OCI-LY1 (cell line): ENCODE measurements at regions not wholly inside any gene's neighbourhood (a gene's known extent, or its start where the extent isn't known, plus 50 kb on each side); places are given as distances from the start of the nearest gene placed in this dataset.

Experiments used
- H2AFZ ChIP-seq: fragments of 200-600 bp; sonication (generic), shearing (Covaris generic); 2 replicates; pipeline ENCODE4 v1.6.0; 2014; ENCODE audit warnings: antibody characterized with exemption, mild to moderate bottlenecking, low read length
- H3F3A ChIP-seq: fragments of 200-600 bp; sonication (generic), shearing (Covaris generic); 2 replicates; pipeline ENCODE4 v1.6.0; 2014; ENCODE audit warnings: mild to moderate bottlenecking, antibody characterized with exemption, low read length, moderate library complexity; ENCODE audit not compliant: insufficient read depth
- H3K27ac ChIP-seq: fragments of 200-600 bp; sonication (generic); 2 replicates; pipeline ENCODE4 v1.5.1; 2014; ENCODE audit warnings: low read length, mixed run types, mild to moderate bottlenecking, low read depth; ENCODE audit not compliant: poor library complexity, severe bottlenecking
- H3K27me3 ChIP-seq: fragments of 200-600 bp; sonication (generic); 2 replicates; pipeline ENCODE4 v1.6.0; 2014; ENCODE audit warnings: antibody characterized with exemption, mild to moderate bottlenecking, low read length, moderate library complexity; ENCODE audit not compliant: insufficient read depth
- H3K36me3 ChIP-seq: fragments of 200-600 bp; sonication (generic); 2 replicates; pipeline ENCODE4 v1.6.1; 2014; ENCODE audit warnings: mild to moderate bottlenecking, antibody characterized with exemption, low read length, moderate library complexity, mixed read lengths; ENCODE audit not compliant: insufficient read depth
- H3K4me1 ChIP-seq: fragments of 200-600 bp; sonication (generic); 2 replicates; pipeline ENCODE4 v1.5.1; 2014; ENCODE audit warnings: mild to moderate bottlenecking, low read length, moderate library complexity; ENCODE audit not compliant: insufficient read depth, severe bottlenecking
- H3K4me2 ChIP-seq: fragments of 200-600 bp; sonication (generic), shearing (Covaris generic); 2 replicates; pipeline ENCODE4 v1.6.1; 2014; ENCODE audit warnings: low read length
- H3K4me3 ChIP-seq: fragments of 200-600 bp; sonication (generic); 2 replicates; pipeline ENCODE4 v1.5.1; 2014; ENCODE audit warnings: low read length, low read depth, mild to moderate bottlenecking, mixed read lengths; ENCODE audit not compliant: poor library complexity, severe bottlenecking
- H3K79me2 ChIP-seq: fragments of 200-600 bp; shearing (Covaris generic); 2 replicates; pipeline ENCODE4 v1.6.1; 2016; ENCODE audit warnings: mixed run types, low read length, mixed read lengths; ENCODE audit not compliant: insufficient read depth
- H3K9ac ChIP-seq: fragments of 200-600 bp; sonication (generic), shearing (Covaris generic); 2 replicates; pipeline ENCODE4 v1.6.1; 2014; ENCODE audit warnings: mild to moderate bottlenecking, low read length, mixed read lengths
- H3K9me2 ChIP-seq: fragments of 200-600 bp; sonication (generic), shearing (Covaris generic); 2 replicates; pipeline ENCODE4 v1.6.1; 2014; ENCODE audit warnings: low read depth, mild to moderate bottlenecking, low read length, mixed read lengths
- H3K9me3 ChIP-seq: fragments of 200-600 bp; shearing (Covaris generic); 2 replicates; pipeline ENCODE4 v1.6.1; 2014; ENCODE audit warnings: low read length, mixed read lengths
- H4K20me1 ChIP-seq: fragments of 200-600 bp; sonication (generic), shearing (Covaris generic); 2 replicates; pipeline ENCODE4 v1.6.0; 2016; ENCODE audit warnings: mild to moderate bottlenecking, low read length; ENCODE audit not compliant: insufficient read depth
- CTCF ChIP-seq: fragments of 200-600 bp; sonication (generic), shearing (Covaris generic); IDR thresholded peaks from 2 replicates; pipeline ENCODE4 v1.5.1; 2017; ENCODE audit warnings: mild to moderate bottlenecking, antibody characterized with exemption, low read length, moderate library complexity, mixed read lengths
- EZH2 ChIP-seq: fragments of 200-600 bp; sonication (generic), shearing (Covaris generic); IDR thresholded peaks from 2 replicates; pipeline ENCODE4 v1.8.0; 2017; ENCODE audit warnings: borderline replicate concordance, mixed run types, mild to moderate bottlenecking, antibody characterized with exemption, low read length, moderate library complexity, mixed read lengths

GRCh38 chr13:34474187-34474868, 467.7 kb upstream of the NBEA start:
- Histone ChIP-seq H3K4me2 (no peak overlapping the region), H3K4me3 (no peak overlapping the region), H3K27me3 (no peaks in the 10 kb centered on the region), H3K79me2 (no peaks in the 10 kb centered on the region), H3K4me1 (no peaks in the 10 kb centered on the region), H3K9ac (no peak overlapping the region), H3K27ac (no peak overlapping the region), H4K20me1 (no peaks in the 10 kb centered on the region), H3K9me2 (no peaks in the 10 kb centered on the region), H2AFZ (no peak overlapping the region), H3F3A (no peaks in the 10 kb centered on the region), H3K9me3 (no peaks in the 10 kb centered on the region), H3K36me3 (no peaks in the 10 kb centered on the region)
- no peak for TF ChIP-seq CTCF
- no peak for TF ChIP-seq EZH2

DNA sequence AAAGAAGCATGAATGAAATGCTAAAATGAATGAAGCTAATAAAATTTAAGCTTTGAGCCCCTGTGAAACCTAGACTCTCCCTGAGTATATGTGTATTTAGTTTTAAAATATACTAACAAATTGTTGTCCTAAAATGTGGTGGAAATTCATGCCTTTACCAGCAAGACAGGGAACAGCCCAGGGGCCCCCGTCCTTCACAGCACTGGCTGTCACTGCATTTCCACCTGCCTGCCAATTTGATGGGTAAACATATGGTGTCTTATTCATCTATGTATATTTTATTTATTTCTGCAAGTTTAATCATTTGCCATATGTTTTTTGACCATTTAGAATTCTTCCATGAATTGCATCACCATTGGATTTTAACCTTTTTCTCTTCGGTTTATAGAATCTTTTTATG, 463.7 kb upstream of the NBEA start:
- Histone ChIP-seq H3K9me3 (no peaks in the 10 kb centered on the region), H3K36me3 (no peaks in the 10 kb centered on the region), H3K27ac (no peak overlapping the region), H3K4me1 (no peaks in the 10 kb centered on the region), H3K4me2 (no peak overlapping the region), H3K79me2 (no peaks in the 10 kb centered on the region), H3K27me3 (no peaks in the 10 kb centered on the region), H3F3A (no peaks in the 10 kb centered on the region), H3K4me3 (no peak overlapping the region), H3K9me2 (no peaks in the 10 kb centered on the region), H2AFZ (no peak overlapping the region), H3K9ac (no peak overlapping the region), H4K20me1 (no peaks in the 10 kb centered on the region)
- TF ChIP-seq CTCF (no peak), EZH2 (no peak)

- H3K27me3 ChIP-seq = no peaks in the 10 kb centered on the region
- no peak overlapping the region for H3K27ac ChIP-seq
- TF ChIP-seq EZH2 = no peak
- TF ChIP-seq CTCF = no peak
- H3K9me2 ChIP-seq = no peaks in the 10 kb centered on the region
- H3K4me3 ChIP-seq = no peak overlapping the region
- no peaks in the 10 kb centered on the region for H3K79me2 ChIP-seq
- no peaks in the 10 kb centered on the region for H4K20me1 ChIP-seq
- H3K4me1 ChIP-seq = no peaks in the 10 kb centered on the region
- H2AFZ ChIP-seq = no peak overlapping the region
- no peaks in the 10 kb centered on the region for H3K9me3 ChIP-seq
- no peaks in the 10 kb centered on the region for H3F3A ChIP-seq
- H3K4me2 ChIP-seq = no peak overlapping the region
- H3K36me3 ChIP-seq = no peaks in the 10 kb centered on the region
- no peak overlapping the region for H3K9ac ChIP-seq
These were observed 440.1 kb upstream of the NBEA start for GRCh38 chr13:34502011-34502410.
